Chondrocyte (in vitro differentiated cells): ENCODE measurements at regions not wholly inside any gene's neighbourhood (a gene's known extent, or its start where the extent isn't known, plus 50 kb on each side); places are given as distances from the start of the nearest gene placed in this dataset.
"Not testable (repeated sequence)": the region's sequence is repeated elsewhere in the genome, so short reads cannot be mapped to it uniquely, and the experiment has no call there.

Experiments used
- DNase-seq: peaks from one replicate; pipeline ENCODE4 v3.0.0; 2021; ENCODE audit warnings: mixed read lengths, low spot score
- H3K27ac Mint-ChIP-seq: one replicate; pipeline ENCODE4 v1.8.0; 2021; ENCODE audit warnings: mild to moderate bottlenecking, moderate library complexity, mixed read lengths; ENCODE audit not compliant: unreplicated experiment
- H3K27me3 Mint-ChIP-seq: 2 replicates; pipeline ENCODE4 v1.8.0; 2021; ENCODE audit warnings: low read depth, mixed read lengths
- H3K36me3 Mint-ChIP-seq: 2 replicates; pipeline ENCODE4 v1.8.0; 2021; ENCODE audit warnings: low read depth, mixed read lengths
- H3K4me1 Mint-ChIP-seq: 2 replicates; pipeline ENCODE4 v1.8.0; 2021; ENCODE audit warnings: low read depth, mild to moderate bottlenecking, mixed read lengths
- H3K4me3 Mint-ChIP-seq: one replicate; pipeline ENCODE4 v1.8.0; 2021; ENCODE audit warnings: mild to moderate bottlenecking, moderate library complexity, mixed read lengths; ENCODE audit not compliant: unreplicated experiment
- H3K9me3 Mint-ChIP-seq: 2 replicates; pipeline ENCODE4 v1.8.0; 2021; ENCODE audit warnings: low read depth, mixed read lengths
- TF ChIP-seq, protein P1 (sequence below): fragments of 200-600 bp; sonication (generic); IDR thresholded peaks from 2 replicates; pipeline ENCODE4 v1.5.0; 2021; ENCODE audit warnings: antibody characterized with exemption, mild to moderate bottlenecking, moderate library complexity

GRCh38 chr12:9323144-9323681, 115.0 kb upstream of the PZP start:
- H3K4me3 Mint-ChIP-seq, result no peak overlapping the region
- DNase-seq, result no peak
- no peaks in the 10 kb centered on the region for H3K36me3 Mint-ChIP-seq
- no peaks in the 10 kb centered on the region for H3K4me1 Mint-ChIP-seq
- peaks cover 2% of the 10 kb centered on the region for H3K27me3 Mint-ChIP-seq
- TF ChIP-seq, protein P1, sequence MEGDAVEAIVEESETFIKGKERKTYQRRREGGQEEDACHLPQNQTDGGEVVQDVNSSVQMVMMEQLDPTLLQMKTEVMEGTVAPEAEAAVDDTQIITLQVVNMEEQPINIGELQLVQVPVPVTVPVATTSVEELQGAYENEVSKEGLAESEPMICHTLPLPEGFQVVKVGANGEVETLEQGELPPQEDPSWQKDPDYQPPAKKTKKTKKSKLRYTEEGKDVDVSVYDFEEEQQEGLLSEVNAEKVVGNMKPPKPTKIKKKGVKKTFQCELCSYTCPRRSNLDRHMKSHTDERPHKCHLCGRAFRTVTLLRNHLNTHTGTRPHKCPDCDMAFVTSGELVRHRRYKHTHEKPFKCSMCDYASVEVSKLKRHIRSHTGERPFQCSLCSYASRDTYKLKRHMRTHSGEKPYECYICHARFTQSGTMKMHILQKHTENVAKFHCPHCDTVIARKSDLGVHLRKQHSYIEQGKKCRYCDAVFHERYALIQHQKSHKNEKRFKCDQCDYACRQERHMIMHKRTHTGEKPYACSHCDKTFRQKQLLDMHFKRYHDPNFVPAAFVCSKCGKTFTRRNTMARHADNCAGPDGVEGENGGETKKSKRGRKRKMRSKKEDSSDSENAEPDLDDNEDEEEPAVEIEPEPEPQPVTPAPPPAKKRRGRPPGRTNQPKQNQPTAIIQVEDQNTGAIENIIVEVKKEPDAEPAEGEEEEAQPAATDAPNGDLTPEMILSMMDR, result no peak
- H3K9me3 Mint-ChIP-seq, result no peaks in the 10 kb centered on the region
- no peak overlapping the region for H3K27ac Mint-ChIP-seq

GRCh38 chr12:9319842-9320173, 111.6 kb upstream of the PZP start:
- Mint-ChIP-seq H3K4me3 (no peak overlapping the region), H3K36me3 (no peaks in the 10 kb centered on the region), H3K9me3 (no peaks in the 10 kb centered on the region), H3K27me3 (peaks cover 2% of the 10 kb centered on the region), H3K27ac (no peak overlapping the region), H3K4me1 (no peaks in the 10 kb centered on the region)
- no peak for DNase-seq
- TF ChIP-seq, protein P1, result no peak

GRCh38 chr12:9319044-9319841, 111.0 kb upstream of the PZP start:
- no peaks in the 10 kb centered on the region for H3K9me3 Mint-ChIP-seq
- peaks cover 2% of the 10 kb centered on the region for H3K27me3 Mint-ChIP-seq
- H3K4me1 Mint-ChIP-seq, result no peaks in the 10 kb centered on the region
- TF ChIP-seq, protein P1, result no peak
- DNase-seq, result no peak
- H3K4me3 Mint-ChIP-seq, result no peak overlapping the region
- H3K27ac Mint-ChIP-seq, result no peak overlapping the region
- no peaks in the 10 kb centered on the region for H3K36me3 Mint-ChIP-seq

- H3K4me3 Mint-ChIP-seq, DNase-seq, H3K27ac Mint-ChIP-seq, H3K4me1 Mint-ChIP-seq, H3K9me3 Mint-ChIP-seq, H3K36me3 Mint-ChIP-seq, H3K27me3 Mint-ChIP-seq: not testable (repeated sequence)
Observed at GRCh38 chr12:9313479-9313878, 105.3 kb upstream of the PZP start.

DNA sequence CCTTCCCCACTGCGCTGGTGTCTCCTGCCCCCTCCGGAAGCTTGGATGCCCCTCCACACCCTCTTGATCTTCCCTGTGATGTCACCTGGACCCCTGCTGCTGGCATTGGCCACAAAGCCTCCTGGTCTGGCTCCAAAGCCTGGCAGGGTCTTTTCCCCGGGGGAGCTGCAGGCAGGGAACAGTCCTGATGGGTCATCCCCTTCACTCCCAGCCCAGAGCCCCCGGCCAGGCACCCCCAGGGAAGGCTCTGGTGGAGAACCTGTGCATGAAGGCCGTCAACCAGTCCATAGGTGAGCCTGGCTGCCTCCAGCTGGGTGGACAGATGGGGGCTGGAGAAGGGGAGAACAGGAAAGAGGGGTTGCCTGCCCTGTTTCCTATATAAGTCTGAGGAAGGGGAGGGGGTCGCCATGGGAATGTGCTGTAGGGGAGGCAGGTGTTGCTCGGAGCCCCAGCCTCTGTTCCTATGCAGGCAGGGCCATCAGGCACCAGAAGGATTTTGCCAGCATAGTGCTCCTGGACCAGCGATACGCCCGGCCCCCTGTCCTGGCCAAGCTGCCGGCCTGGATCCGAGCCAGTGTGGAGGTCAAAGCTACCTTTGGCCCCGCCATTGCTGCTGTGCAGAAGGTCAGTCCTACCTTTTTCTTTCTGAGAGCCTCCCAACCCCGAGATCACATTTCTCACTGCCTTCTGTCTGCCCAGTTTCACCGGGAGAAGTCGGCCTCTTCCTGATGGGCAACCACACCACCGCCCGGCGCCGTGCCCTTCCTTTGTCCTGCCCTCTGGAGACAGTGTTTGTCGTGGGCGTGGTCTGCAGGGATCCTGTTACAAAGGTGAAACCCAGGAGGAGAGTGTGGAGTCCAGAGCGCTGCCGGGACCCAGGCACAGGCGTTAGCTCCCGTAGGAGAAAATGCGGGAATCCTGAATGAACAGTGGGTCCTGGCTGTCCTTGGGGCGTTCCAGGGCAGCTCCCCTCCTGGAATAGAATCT, 104.5 kb upstream of the PZP start:
- not testable (repeated sequence) for H3K4me3 Mint-ChIP-seq, H3K36me3 Mint-ChIP-seq, H3K27ac Mint-ChIP-seq, H3K27me3 Mint-ChIP-seq, DNase-seq, H3K4me1 Mint-ChIP-seq, H3K9me3 Mint-ChIP-seq

DNA sequence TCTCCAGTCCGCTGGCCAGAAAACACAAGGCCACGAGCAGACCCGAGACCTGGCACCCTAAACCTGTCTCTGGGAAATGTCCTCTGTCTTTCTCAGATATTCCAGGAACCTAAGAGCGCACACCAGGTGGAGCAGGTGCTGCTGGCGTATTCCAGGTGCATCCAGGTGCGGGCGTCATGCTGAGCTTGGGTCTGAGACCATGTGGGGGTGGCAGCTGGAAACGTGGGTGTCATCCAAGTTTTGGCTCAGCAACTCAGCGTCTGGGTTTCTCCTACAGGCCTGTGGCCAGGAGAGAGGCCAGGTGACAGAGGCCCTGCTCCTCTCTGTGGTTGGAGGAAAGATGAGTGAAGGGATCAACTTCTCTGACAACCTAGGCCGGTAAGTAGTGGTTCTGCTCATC, 103.3 kb upstream of the PZP start:
- H3K9me3 Mint-ChIP-seq, H3K27me3 Mint-ChIP-seq, H3K27ac Mint-ChIP-seq, H3K4me1 Mint-ChIP-seq, H3K36me3 Mint-ChIP-seq, DNase-seq, H3K4me3 Mint-ChIP-seq: not testable (repeated sequence)

- H3K27ac Mint-ChIP-seq, H3K27me3 Mint-ChIP-seq, H3K9me3 Mint-ChIP-seq, H3K36me3 Mint-ChIP-seq, H3K4me3 Mint-ChIP-seq, DNase-seq, H3K4me1 Mint-ChIP-seq: not testable (repeated sequence)
Observed at GRCh38 chr12:9310645-9311044, 102.5 kb upstream of the PZP start.

DNA sequence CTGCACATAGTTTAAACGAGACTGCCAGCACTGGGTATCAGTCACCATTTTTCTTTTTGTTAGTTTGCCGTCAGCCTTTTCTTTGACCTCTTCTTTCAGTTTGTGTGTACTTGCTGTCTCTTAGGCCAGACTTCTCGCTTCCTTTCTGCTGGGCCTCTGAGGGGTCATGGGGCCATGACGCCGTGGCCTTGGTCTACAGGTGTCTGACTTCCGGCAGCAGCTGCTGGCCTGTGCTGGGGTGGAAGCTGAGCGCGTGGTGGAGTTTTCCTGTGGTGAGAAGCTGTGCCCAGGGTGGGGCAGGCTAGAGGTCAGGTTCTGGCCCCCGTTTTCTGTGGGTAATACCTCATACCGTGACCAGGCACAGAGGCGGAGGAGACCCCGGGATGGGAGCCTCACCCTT, 101.6 kb upstream of the PZP start:
- H3K27me3 Mint-ChIP-seq, H3K4me1 Mint-ChIP-seq, H3K36me3 Mint-ChIP-seq, H3K27ac Mint-ChIP-seq, DNase-seq, H3K4me3 Mint-ChIP-seq, H3K9me3 Mint-ChIP-seq: not testable (repeated sequence)

DNA sequence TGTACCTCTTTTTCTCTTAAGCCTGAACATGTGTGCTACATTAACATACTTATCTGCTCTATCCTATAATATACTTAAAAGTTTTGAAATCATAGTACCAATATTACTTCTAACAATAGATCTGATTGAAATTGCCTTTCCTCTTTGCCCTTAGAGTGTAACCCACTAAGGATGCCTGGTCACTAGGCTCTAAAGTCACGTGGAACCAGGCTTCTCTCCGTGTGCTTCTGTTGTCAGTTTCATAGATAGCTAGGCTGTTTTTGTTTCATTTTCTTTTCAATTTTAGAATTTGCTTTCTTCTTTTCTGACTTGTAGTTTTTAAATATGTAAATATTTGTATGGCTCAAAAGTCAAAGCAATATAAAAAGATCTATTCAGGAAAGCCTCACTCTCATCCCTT, 100.5 kb upstream of the PZP start:
- not testable (repeated sequence) for H3K27ac Mint-ChIP-seq, H3K27me3 Mint-ChIP-seq, DNase-seq, H3K4me1 Mint-ChIP-seq, H3K36me3 Mint-ChIP-seq, H3K9me3 Mint-ChIP-seq, H3K4me3 Mint-ChIP-seq
